Endothelial cell of umbilical vein (primary cell): ENCODE measurements at regions not wholly inside any gene's neighbourhood (a gene's known extent, or its start where the extent isn't known, plus 50 kb on each side); places are given as distances from the start of the nearest gene placed in this dataset.

Experiments used
- BruUV-seq: library from RNA; stranded (reverse); fragments of 400-500 nt; replicated peaks from 2 replicates; lab custom pipeline; 2021; lab: Mats Ljungman, UMichigan
- CTCF ChIA-PET: fragments of 300-600, 350-600 bp; sonication (Branson Sonifier 250); formaldehyde crosslinking; loops from one replicate; lab custom pipeline; 2021; ENCODE audit warnings: antibody characterized with exemption, inconsistent platforms; lab: Charles Lee
- POLR2A ChIA-PET: fragments of 300-600, 350-600 bp; sonication (Branson Sonifier 250); formaldehyde crosslinking; loops from one replicate; lab custom pipeline; 2021; ENCODE audit warnings: antibody characterized with exemption, inconsistent platforms; lab: Charles Lee
- DNase-seq: peaks from one replicate; pipeline ENCODE4 v3.0.0-alpha.2; 2011; ENCODE audit warnings: low read depth, low spot score
- FAIRE-seq: peaks from 2 replicates; lab custom pipeline; 2011; peaks lifted over from hg19 to GRCh38; lab: Jason Lieb, UNC
- H2AFZ ChIP-seq: 2 replicates; pipeline ENCODE4 v1.6.0; 2012; ENCODE audit warnings: low read depth, low read length, control low read depth, inconsistent platforms
- H3K27ac ChIP-seq: 2 replicates; pipeline ENCODE4 v1.5.1; 2011; ENCODE audit warnings: low read depth, mild to moderate bottlenecking, control low read depth, low read length, moderate library complexity; ENCODE audit not compliant: insufficient read depth
- H3K27me3 ChIP-seq, 2 experiments: 2 replicates each; pipeline versions ENCODE4 v1.6.0 to v1.6.1; 2011; ENCODE audit warnings: low read length in 2 of 2, mixed read lengths in 1 of 2; ENCODE audit not compliant: control insufficient read depth in 2 of 2, insufficient read depth in 2 of 2
- H3K36me3 ChIP-seq, 2 experiments: 2 replicates in 1 of 2; 3 replicates in 1 of 2; pipeline ENCODE4 v1.5.1; 2011; ENCODE audit warnings: low read length in 2 of 2, mild to moderate bottlenecking in 1 of 2, moderate library complexity in 1 of 2; ENCODE audit not compliant: control insufficient read depth in 2 of 2, insufficient read depth in 2 of 2; ENCODE audit errors: extremely low read depth in 1 of 2
- H3K4me1 ChIP-seq: 3 replicates; pipeline ENCODE4 v1.5.1; 2011; ENCODE audit warnings: mild to moderate bottlenecking, low read length; ENCODE audit not compliant: control insufficient read depth, insufficient read depth; ENCODE audit errors: extremely low read depth
- H3K4me2 ChIP-seq: 2 replicates; pipeline ENCODE4 v1.6.1; 2011; ENCODE audit warnings: low read length, control low read depth, mixed read lengths; ENCODE audit not compliant: insufficient read depth
- H3K4me3 ChIP-seq, 3 experiments: fragments of 200-600 bp in 1 of 3; sonication (generic), shearing (Covaris generic) in 1 of 3; replicated peaks in 1 of 3; 2 replicates each; pipeline ENCODE4 v1.5.1; 2011 to 2016; ENCODE audit warnings: control low read depth in 3 of 3, low read length in 3 of 3, mild to moderate bottlenecking in 2 of 3, inconsistent platforms in 1 of 3, low read depth in 1 of 3, moderate library complexity in 1 of 3; ENCODE audit not compliant: insufficient read depth in 1 of 3
- H3K79me2 ChIP-seq: 2 replicates; pipeline ENCODE4 v1.6.0; 2012; ENCODE audit warnings: low read length, inconsistent platforms; ENCODE audit not compliant: control insufficient read depth, insufficient read depth
- H3K9ac ChIP-seq: replicated peaks from 2 replicates; pipeline ENCODE3; 2011; ENCODE audit warnings: low read length, control low read depth; ENCODE audit not compliant: insufficient read depth; ENCODE audit errors: extremely low read depth
- H3K9me1 ChIP-seq: replicated peaks from 3 replicates; pipeline ENCODE4 v1.6.0; 2011; ENCODE audit warnings: mild to moderate bottlenecking, low read length; ENCODE audit not compliant: control insufficient read depth, insufficient read depth; ENCODE audit errors: extremely low read depth
- H3K9me3 ChIP-seq: replicated peaks from 2 replicates; pipeline ENCODE4 v1.5.1; 2012; ENCODE audit warnings: low read length, inconsistent platforms; ENCODE audit not compliant: control insufficient read depth, insufficient read depth
- H4K20me1 ChIP-seq: replicated peaks from 2 replicates; pipeline ENCODE3; 2011; ENCODE audit warnings: mild to moderate bottlenecking, low read length; ENCODE audit not compliant: control insufficient read depth, insufficient read depth; ENCODE audit errors: extremely low read depth
- CTCF ChIP-seq, 2 donors: IDR thresholded peaks; 1 replicate in 1 of 2; 2 replicates in 1 of 2; pipeline ENCODE4 v1.5.1; 2011; ENCODE audit warnings: low read length in 2 of 2, mild to moderate bottlenecking in 2 of 2, moderate library complexity in 2 of 2, control low read depth in 1 of 2, inconsistent platforms in 1 of 2, low read depth in 1 of 2; ENCODE audit not compliant: insufficient read depth in 1 of 2; ENCODE audit errors: extremely low read depth in 1 of 2
- EZH2 ChIP-seq: IDR thresholded peaks from 2 replicates; pipeline ENCODE4 v1.6.1; 2012; ENCODE audit warnings: borderline replicate concordance, low read depth, mild to moderate bottlenecking, moderate library complexity, low read length, inconsistent platforms; ENCODE audit not compliant: severe bottlenecking
- FOS ChIP-seq: IDR thresholded peaks from 2 replicates; pipeline ENCODE4 v1.6.1; 2011; ENCODE audit warnings: mild to moderate bottlenecking, low read length, moderate library complexity, borderline replicate concordance; ENCODE audit not compliant: insufficient read depth
- GATA2 ChIP-seq: IDR thresholded peaks from 2 replicates; pipeline ENCODE4 v1.7.0; 2011; ENCODE audit warnings: low read depth, mild to moderate bottlenecking, moderate library complexity, mixed read lengths, low read length; ENCODE audit not compliant: insufficient read length, insufficient read depth
- JUN ChIP-seq: IDR thresholded peaks from 2 replicates; pipeline ENCODE4 v1.6.1; 2011; ENCODE audit warnings: borderline replicate concordance, low read depth; ENCODE audit not compliant: insufficient read length, insufficient read depth
- MAX ChIP-seq: IDR thresholded peaks from 2 replicates; pipeline ENCODE4 v1.6.1; 2011; ENCODE audit not compliant: insufficient read depth, insufficient read length
- MYC ChIP-seq: IDR thresholded peaks from one replicate; pipeline ENCODE4 v1.6.1; 2011; ENCODE audit warnings: mild to moderate bottlenecking, low read depth, low read length
- POLR2A ChIP-seq: IDR thresholded peaks from 2 replicates; pipeline ENCODE4 v1.6.1; 2012; ENCODE audit warnings: low read depth, mild to moderate bottlenecking, control low read depth, low read length
- POLR2AphosphoS5 ChIP-seq: IDR thresholded peaks from 2 replicates; pipeline ENCODE4 v1.6.1; 2012; ENCODE audit warnings: low read depth, mild to moderate bottlenecking, control low read depth, low read length, moderate library complexity; ENCODE audit not compliant: insufficient read depth
- dilution Hi-C: fragments of 300-500 bp; cut with MboI; formaldehyde crosslinking; loops from one replicate; pipeline ENCODE4 v1.15.0; 2019; ENCODE audit warnings: low sequenced_read_pairs; ENCODE audit not compliant: extremely low pct_ligation_motif_present
- intact Hi-C: fragments of 100-400 bp; cut with micrococcal nuclease; formaldehyde crosslinking; loops from one replicate; pipeline ENCODE4 v1.10.0; 2022

GRCh38 chr20:19850198-19850533, 92.1 kb downstream of the RIN2 start:
- POLR2A ChIA-PET, result no interaction called here
- H2AFZ ChIP-seq, result no peak overlapping the region
- H3K4me1 ChIP-seq, result peaks cover 8% of the 10 kb centered on the region
- TF ChIP-seq MAX, result no peak
- no peak for TF ChIP-seq FOS
- no peak for TF ChIP-seq EZH2
- TF ChIP-seq JUN, result no peak
- no peak for TF ChIP-seq GATA2
- no peak for TF ChIP-seq POLR2AphosphoS5
- TF ChIP-seq CTCF (IDR thresholded peaks at IDR 0.05; ENCODE audit: extremely low read depth in 1 of 2, insufficient read depth in 1 of 2, low read depth in 1 of 2, low read length in 2 of 2), result no peak
- no peak for TF ChIP-seq MYC
- no peak for TF ChIP-seq POLR2A
- H3K9ac ChIP-seq, result no peak overlapping the region
- no peaks in the 10 kb centered on the region for H3K9me3 ChIP-seq
- no peak overlapping the region for H3K4me2 ChIP-seq
- FAIRE-seq, result no peak
- DNase-seq, result no peak
- dilution Hi-C loops, result no loop called here
- no peaks in the 10 kb centered on the region for H3K9me1 ChIP-seq
- no TSS peak for BruUV-seq
- H3K36me3 ChIP-seq, result no peaks in the 10 kb centered on the region
- H3K4me3 ChIP-seq, result no peak overlapping the region
- CTCF ChIA-PET, result interaction anchor here (1.5 kb wide), 1 partner anchor 9 kb away, joined by 5 read pairs; no protein-coding TSS in a partner anchor
- no peak overlapping the region for H3K27ac ChIP-seq
- intact Hi-C loops, result no loop called here
- no peaks in the 10 kb centered on the region for H3K79me2 ChIP-seq
- H3K27me3 ChIP-seq, result no peaks in the 10 kb centered on the region
- no peaks in the 10 kb centered on the region for H4K20me1 ChIP-seq
